GM12892 (cell line): ENCODE measurements at regions not wholly inside any gene's neighbourhood (a gene's known extent, or its start where the extent isn't known, plus 50 kb on each side); places are given as distances from the start of the nearest gene placed in this dataset.

ENCODE experiments used
- DNase-seq: peaks from one replicate; pipeline ENCODE4 v3.0.0; 2011; ENCODE audit not compliant: insufficient read length
- FAIRE-seq: peaks from 2 replicates; lab custom pipeline; 2011; peaks lifted over from hg19 to GRCh38; lab: Jason Lieb, UNC
- POLR2A ChIP-seq: IDR thresholded peaks from 2 replicates; pipeline ENCODE4 v1.6.1; 2011; ENCODE audit warnings: low read depth, low read length, control low read depth
- POLR2AphosphoS5 ChIP-seq: IDR thresholded peaks from 2 replicates; pipeline ENCODE4 v1.6.1; 2011; ENCODE audit warnings: low read depth, low read length, control low read depth
- TAF1 ChIP-seq: IDR thresholded peaks from 2 replicates; pipeline ENCODE4 v1.6.1; 2011; ENCODE audit warnings: low read depth, mild to moderate bottlenecking, control low read depth, low read length, borderline replicate concordance

DNA sequence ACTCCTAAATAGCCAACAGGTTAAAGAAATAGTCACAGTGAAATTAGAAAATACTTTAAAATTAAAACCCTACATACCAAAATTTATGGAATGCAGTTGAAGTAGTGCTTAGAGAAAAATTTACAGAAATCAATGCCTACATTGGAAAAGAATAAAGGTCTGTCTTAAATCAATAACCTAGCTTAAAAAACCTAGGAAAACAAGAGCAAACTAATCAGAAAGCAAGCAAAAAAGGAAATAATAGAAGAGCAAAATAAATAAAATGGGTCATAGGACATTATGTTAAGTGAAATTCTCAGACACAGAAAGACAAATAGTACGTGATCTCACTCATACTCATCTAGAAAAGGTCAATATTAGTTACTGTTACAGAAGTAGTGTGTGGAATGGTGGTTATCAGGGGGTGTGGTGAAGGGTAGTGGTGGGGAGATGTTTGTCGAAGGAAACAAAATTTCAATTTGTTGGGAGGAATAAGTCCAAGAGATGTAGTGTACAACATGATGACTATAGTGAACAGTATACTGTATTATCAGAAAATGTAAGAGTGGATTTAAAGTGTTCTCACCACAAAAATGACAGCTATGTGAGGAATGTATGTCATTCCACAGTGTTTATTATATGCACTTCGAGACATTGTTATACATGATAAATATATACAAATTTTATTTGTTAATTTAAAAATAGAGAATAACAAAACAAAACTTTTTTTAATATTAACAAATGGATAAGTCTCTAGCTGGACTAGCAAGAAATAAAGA lies 423.6 kb downstream of the CDH26 start:
- no peak for DNase-seq
- no peak for FAIRE-seq
- TF ChIP-seq POLR2A = no peak
- TF ChIP-seq POLR2AphosphoS5 = no peak
- no peak for TF ChIP-seq TAF1

DNA sequence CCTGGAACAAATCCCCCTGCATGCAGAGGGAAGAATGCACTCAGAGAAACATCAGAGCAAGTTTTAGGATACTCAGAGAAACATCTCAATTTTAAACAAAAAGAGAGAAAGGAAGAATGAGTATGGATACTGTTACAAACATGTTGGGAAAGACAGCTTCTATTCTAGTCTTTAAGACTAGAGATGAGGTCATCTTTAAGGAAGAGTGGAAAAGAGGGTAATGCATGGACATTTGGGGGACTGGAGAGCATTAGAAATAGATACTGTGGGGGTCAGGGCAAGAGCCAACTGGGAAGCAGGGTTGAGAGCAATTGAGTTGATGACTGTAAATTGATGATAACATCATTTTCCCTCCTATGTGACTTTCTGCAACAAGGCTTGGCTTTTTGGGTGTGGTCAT lies 431.2 kb downstream of the CDH26 start:
- DNase-seq (no peak), FAIRE-seq (no peak)
- TF ChIP-seq POLR2A (no peak), TAF1 (no peak), POLR2AphosphoS5 (no peak)

DNA sequence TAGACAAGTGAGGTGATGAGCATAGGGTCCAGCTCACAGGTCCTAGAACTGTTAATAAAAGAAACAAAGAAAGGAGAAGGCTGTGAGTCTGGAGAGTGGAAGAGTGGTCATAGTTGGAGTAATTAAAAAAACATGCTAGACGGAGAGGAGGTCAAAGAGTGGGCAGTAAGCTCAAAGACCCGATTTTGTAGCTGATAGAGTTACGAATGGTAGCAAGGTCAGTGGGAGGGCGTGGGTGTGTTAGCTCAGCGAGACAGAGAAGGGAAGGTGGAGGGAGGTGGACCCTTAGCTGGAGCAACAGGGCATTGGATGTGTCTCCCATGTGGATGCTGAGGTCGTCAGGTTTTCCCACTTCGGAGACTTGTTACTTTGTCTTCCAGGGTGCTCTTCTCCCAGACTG lies 431.7 kb downstream of the CDH26 start:
- TF ChIP-seq TAF1 (no peak), POLR2A (no peak), POLR2AphosphoS5 (no peak)
- FAIRE-seq = no peak
- no peak for DNase-seq

DNA sequence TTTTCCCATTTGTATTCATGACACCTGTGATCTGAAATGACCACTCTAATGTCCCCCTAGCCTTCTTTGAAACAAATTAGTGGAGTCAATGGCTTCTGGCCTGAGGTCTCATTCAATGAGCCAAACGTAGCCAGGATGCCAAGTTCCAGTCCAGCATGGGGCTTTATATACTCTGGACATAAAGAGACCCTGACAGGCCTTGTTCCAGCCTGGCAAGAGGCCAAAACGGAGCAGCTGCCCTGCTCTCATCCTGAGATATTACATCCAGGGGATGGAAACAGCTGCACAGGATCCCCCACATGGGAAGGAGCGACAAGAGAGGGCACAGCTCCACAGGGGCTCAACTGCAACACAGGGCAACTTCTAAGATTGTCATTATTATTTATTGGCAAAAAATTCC lies 437.8 kb downstream of the CDH26 start:
- TF ChIP-seq POLR2A = no peak
- no peak for TF ChIP-seq TAF1
- no peak for TF ChIP-seq POLR2AphosphoS5
- DNase-seq = no peak
- no peak for FAIRE-seq

DNA sequence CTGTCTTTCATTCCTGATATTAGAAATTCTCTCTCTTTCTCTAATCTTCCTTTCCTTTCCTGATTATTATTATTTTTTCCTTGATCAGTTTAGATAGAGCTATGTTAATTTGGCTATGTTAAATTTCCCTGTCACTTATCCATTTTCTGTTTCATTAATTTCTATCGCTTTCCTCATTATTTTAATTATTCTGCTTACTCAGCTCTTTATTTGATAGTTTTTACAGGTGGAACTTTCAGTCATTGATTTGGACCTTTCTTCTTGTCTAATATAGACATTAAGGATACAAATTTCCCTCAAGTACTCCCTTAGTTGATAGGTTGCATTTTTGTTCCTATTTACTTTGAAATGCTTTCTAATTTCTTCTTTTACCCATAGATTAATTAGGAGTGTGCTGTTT lies 442.3 kb downstream of the CDH26 start:
- TF ChIP-seq POLR2A (no peak), POLR2AphosphoS5 (no peak), TAF1 (no peak)
- DNase-seq (no peak), FAIRE-seq (no peak)

DNA sequence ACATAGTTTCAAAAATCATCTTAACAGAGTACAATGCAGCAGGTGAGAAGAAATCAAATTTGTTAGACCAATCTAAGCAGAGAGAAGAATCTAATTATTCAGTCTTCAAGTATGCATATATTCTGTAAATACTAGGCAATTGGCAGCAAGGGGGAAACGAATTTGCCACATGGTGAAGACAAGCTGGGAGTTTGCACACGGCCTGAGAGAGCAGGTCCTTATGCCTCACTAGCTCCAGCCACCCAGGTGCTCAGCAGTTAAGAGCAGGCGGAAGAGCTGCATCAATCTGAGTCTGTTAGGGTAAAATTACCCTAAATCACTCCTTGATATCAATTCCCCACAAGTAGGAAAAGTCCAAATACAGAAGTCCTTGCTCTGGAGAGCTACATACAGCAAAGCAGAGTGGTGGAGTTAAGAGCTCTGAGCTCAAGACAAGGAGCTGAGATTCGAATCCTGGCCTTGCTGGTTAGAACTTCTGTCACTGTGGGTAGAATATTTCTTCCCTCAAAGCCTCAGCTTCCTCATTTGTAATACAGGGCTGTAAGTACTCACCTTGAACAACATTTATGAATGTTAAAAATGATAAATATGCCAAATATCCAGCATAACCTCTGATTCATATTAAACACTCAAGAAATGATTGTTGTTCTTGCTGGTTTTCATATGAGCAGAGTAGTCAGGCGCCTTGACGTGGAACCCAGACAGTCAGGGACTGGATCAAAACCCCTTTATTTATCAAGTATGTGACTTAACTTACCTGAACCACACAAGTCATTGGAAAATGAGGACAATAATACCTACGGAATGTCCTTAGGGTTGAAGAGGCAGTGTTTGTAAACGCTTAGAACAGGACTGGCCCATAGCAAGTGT lies 444.2 kb downstream of the CDH26 start:
- FAIRE-seq = no peak
- TF ChIP-seq POLR2A (no peak), POLR2AphosphoS5 (no peak), TAF1 (no peak)
- DNase-seq = no peak

DNA sequence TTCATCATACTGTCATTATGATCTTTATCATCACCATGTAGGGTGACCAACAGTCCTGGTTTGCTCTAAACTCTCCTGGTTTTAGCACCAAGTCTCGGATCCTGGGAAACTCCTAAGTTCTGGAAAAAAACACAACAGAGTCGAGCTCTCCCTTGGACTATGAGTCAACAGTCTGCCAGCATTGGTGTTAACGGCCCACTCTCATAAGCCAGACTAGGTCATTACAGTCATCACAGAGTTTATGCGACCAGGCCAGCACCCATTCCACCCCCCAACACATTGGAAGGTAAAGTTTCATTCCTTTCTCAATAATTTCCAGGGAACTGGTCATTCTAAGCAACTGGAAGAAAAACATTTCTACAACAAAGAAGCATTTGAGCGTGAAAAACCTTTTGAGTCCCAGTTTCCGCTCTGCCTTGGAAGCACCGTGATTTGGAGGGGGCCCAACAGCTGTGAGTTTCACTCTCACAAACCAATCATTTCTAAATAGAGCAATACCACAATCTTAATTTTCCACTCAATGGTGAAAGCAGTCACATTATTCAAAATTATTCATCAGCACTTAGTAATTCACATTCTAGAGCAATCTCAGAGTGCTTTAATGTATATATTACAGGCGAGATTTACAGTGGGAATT lies 445.0 kb downstream of the CDH26 start:
- no peak for FAIRE-seq

DNA sequence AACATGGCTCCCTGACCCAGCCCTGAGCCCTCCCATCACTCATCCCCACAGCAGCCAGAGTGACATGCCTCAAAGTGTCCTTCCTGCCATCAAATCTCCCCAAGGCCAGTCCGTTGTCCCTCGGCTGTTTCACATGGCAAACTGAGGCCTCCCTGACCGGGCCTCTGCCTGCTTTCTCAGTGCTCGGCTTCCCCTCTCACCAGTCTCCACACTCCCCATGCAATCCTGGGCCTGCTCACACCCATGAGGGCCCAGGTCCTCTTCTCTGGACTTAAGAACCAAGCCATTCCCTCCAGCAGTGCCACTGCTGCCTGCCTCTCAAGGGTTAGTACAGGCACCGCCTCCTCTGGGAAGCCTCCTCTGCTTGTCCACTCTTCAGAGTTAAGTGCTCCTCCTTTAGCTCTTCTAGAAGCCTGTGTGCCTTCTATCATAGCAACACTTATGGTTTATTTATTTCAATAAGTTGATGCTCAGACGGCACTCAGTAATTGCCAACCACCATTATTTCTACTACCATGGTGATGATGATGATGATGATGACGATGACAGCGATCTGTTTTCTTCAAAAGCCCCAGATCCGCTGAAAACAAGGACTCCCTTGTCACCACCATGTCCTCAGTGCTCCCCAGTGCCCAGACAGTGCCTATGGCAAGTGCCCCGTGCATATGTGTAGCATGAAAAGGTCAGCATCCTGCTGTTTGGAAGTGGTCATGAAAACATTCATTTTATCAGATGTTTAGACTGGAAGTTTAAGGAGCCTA lies 449.0 kb downstream of the CDH26 start:
- no peak for TF ChIP-seq POLR2AphosphoS5
- no peak for TF ChIP-seq POLR2A
- no peak for TF ChIP-seq TAF1
- no peak for DNase-seq
- no peak for FAIRE-seq

More for the DNA sequence above, 445.0 kb downstream of the CDH26 start:
- DNase-seq = no peak
- TF ChIP-seq POLR2A (no peak), POLR2AphosphoS5 (no peak), TAF1 (no peak)

DNA sequence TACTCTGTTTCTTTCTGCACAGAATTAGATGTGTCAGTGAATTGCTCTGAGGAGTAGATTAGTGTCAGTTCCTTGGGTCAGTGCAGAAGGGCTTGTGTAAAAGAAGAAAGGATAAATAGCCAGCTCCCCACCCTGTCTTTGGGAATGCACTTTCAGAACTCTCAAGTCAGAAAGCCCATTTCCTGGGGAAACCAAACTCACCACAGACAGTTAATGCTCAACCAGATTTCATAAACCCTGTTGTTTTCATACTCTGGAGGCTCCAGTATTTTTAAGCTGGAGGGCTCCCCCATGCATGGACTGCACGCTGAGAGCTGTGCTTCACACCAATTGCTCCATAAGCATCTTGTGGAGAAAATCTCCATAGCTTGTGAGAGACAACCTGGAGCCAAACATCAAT lies 449.7 kb downstream of the CDH26 start:
- TF ChIP-seq POLR2A (no peak), POLR2AphosphoS5 (no peak), TAF1 (no peak)
- FAIRE-seq (no peak), DNase-seq (no peak)

DNA sequence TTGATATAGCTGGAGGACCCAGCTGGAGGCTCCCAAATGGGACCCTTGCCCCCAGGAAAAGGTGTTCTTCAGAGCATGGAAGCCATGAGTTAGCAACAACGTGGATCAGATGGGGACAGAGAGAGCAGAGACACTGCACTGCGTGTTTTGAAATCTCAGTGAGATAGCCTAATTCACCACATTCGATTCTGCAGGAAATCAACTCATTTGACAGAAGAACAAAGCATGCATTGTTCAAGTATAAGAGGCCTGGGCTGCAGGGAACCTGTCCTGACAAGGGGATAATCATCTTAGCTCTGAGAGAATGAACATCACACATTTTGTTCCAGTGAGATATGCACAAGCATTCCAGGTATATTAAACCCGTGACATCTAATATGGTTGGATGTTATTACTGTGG lies 450.2 kb downstream of the CDH26 start:
- no peak for FAIRE-seq
- DNase-seq = no peak
- TF ChIP-seq TAF1 (no peak), POLR2A (no peak)

DNA sequence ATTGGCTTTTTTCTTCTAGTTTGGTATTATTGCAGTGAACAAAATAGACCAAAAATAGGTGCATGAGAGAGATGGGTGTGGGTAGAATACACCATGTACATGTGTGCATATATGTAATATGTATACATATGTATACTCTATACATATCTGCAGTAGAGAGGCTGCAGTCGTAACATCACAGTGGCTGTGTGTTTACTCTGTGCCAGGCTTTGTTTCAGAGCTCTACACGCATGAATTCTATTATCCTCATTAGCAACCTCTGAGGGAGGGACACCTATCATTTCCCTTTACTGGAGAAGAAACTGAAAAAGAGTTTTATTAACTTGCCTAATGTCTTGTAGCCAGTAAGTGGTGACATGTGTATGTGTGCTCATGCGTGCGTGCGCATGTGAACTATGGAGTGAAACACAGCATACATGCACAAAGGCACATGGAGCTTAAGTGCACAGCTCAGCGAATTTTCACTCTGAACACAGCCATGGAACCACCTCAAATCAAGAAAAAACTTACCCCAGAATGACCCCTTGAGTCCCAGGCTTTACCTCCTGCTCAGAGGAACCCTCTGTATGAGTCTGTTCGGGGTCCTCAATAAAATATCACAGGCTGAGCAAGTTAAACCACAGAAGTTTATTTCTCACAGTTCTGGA lies 452.5 kb downstream of the CDH26 start:
- DNase-seq (no peak), FAIRE-seq (no peak)
- TF ChIP-seq POLR2AphosphoS5 (no peak), TAF1 (no peak), POLR2A (no peak)
